Fibroblast of pulmonary artery (primary cell): ENCODE measurements at regions not wholly inside any gene's neighbourhood (a gene's known extent, or its start where the extent isn't known, plus 50 kb on each side); places are given as distances from the start of the nearest gene placed in this dataset.

Source experiments
- DNase-seq: peaks from one replicate; pipeline ENCODE4 v3.0.0-alpha.2; 2010; ENCODE audit warnings: low read depth
- H3K4me3 ChIP-seq: replicated peaks from 2 replicates; pipeline ENCODE4 v1.5.1; 2011; ENCODE audit warnings: low read depth, mild to moderate bottlenecking, control low read depth, low read length, moderate library complexity
- CTCF ChIP-seq: IDR thresholded peaks from 2 replicates; pipeline ENCODE4 v1.5.1; 2011; ENCODE audit warnings: mild to moderate bottlenecking, control low read depth, low read length, inconsistent platforms; ENCODE audit errors: missing control alignments

- TF ChIP-seq CTCF: no peak
- H3K4me3 ChIP-seq: no peak overlapping the region
- no peak for DNase-seq
Measured at GRCh38 chr15:81473946-81474345, 99.9 kb upstream of the TMC3 start.

- no peak overlapping the region for H3K4me3 ChIP-seq
- DNase-seq: no peak
- TF ChIP-seq CTCF: no peak
Measured at GRCh38 chr15:81473177-81473576, 99.2 kb upstream of the TMC3 start.

- no peak overlapping the region for H3K4me3 ChIP-seq
- no peak for TF ChIP-seq CTCF
- no peak for DNase-seq
Measured at GRCh38 chr15:81471151-81471550, 97.1 kb upstream of the TMC3 start.

- H3K4me3 ChIP-seq: no peak overlapping the region
- DNase-seq: no peak
- TF ChIP-seq CTCF: no peak
Measured at GRCh38 chr15:81469154-81469553, 95.1 kb upstream of the TMC3 start.

- TF ChIP-seq CTCF: no peak
- DNase-seq: no peak
- no peak overlapping the region for H3K4me3 ChIP-seq
Measured at GRCh38 chr15:81466741-81467140, 92.7 kb upstream of the TMC3 start.

GRCh38 chr15:81454024-81454423 lies 80.0 kb upstream of the TMC3 start:
- no peak for TF ChIP-seq CTCF
- H3K4me3 ChIP-seq: no peak overlapping the region
- DNase-seq: peak; percentile 10

GRCh38 chr15:81450721-81451120 lies 76.7 kb upstream of the TMC3 start:
- H3K4me3 ChIP-seq: no peak overlapping the region
- no peak for DNase-seq
- no peak for TF ChIP-seq CTCF
